Ovary (tissue), 7 donors: ENCODE measurements at regions not wholly inside any gene's neighbourhood (a gene's known extent, or its start where the extent isn't known, plus 50 kb on each side); places are given as distances from the start of the nearest gene placed in this dataset.

Experiments used
- DNase-seq, 5 donors: peaks; one replicate each; pipeline ENCODE4 v3.0.0-alpha.2; 2019 to 2020
- H3K27ac ChIP-seq, 2 donors: fragments of 200-600 bp; one replicate each; pipeline versions ENCODE4 v1.5.1 to v1.8.0; 2019 to 2022
- H3K27me3 ChIP-seq: fragments of 200-600 bp; one replicate; pipeline ENCODE4 v1.8.0; 2022
- H3K36me3 ChIP-seq: fragments of 200-600 bp; sonication (generic); one replicate; pipeline ENCODE4 v1.5.1; 2019
- H3K4me1 ChIP-seq: one replicate; pipeline ENCODE4 v1.8.1; 2013; ENCODE audit warnings: mild to moderate bottlenecking, moderate library complexity; ENCODE audit not compliant: insufficient read depth
- H3K4me3 ChIP-seq: fragments of 200-600 bp; sonication (generic); one replicate; pipeline ENCODE4 v1.5.1; 2017
- H3K9me3 ChIP-seq, 2 donors: fragments of 200-600 bp in 1 of 2; sonication (generic) in 1 of 2; one replicate each; pipeline versions ENCODE4 v1.5.1 to v1.8.1; 2013 to 2019; ENCODE audit warnings: mild to moderate bottlenecking in 1 of 2, moderate library complexity in 1 of 2
- EP300 ChIP-seq: sonication (generic); formaldehyde crosslinking; IDR thresholded peaks from one replicate; pipeline ENCODE4 v1.6.1; 2017; ENCODE audit warnings: antibody characterized with exemption
- POLR2A ChIP-seq: fragments of 450-650 bp; IDR thresholded peaks from one replicate; pipeline ENCODE4 v1.6.1; 2017; ENCODE audit warnings: antibody characterized with exemption, mild to moderate bottlenecking, moderate library complexity
- WGBS, 3 donors: extraction: QIAGEN DNeasy Blood & Tissue Kit in 1 of 3; methylation state at CpG; one replicate each; pipeline versions ENCODE4 v1.1.5 to v1.1.7; 2013 to 2017; 5-methylcytosine and 5-hydroxymethylcytosine counted together
- intact Hi-C, 4 donors: fragments of 100-400 bp; cut with DNase I; formaldehyde crosslinking; loops; one replicate each; pipeline versions ENCODE4 v1.11.0 to v1.15.1; 2022 to 2023
- TF ChIP-seq, protein P1 (sequence below), 3 donors: fragments of 450-650 bp in 2 of 3; fragments of 200-600 bp in 1 of 3; IDR thresholded peaks; one replicate each; pipeline versions ENCODE4 v1.5.1 to v1.8.0; 2016 to 2022; ENCODE audit warnings: antibody characterized with exemption in 3 of 3, mild to moderate bottlenecking in 1 of 3
- donor health status: DM: no; HTN: no; CAD: no; lungs with moderate emphysema.
- donor health status: DM: no; HTN: no; CAD: no.
- donor health status: Bipolar disorder and iron deficiency.
- donor health status: DM: no; HTN: no; CAD: no.
- donor health status: DM: yes; HTN: yes; CAD: no.

DNA sequence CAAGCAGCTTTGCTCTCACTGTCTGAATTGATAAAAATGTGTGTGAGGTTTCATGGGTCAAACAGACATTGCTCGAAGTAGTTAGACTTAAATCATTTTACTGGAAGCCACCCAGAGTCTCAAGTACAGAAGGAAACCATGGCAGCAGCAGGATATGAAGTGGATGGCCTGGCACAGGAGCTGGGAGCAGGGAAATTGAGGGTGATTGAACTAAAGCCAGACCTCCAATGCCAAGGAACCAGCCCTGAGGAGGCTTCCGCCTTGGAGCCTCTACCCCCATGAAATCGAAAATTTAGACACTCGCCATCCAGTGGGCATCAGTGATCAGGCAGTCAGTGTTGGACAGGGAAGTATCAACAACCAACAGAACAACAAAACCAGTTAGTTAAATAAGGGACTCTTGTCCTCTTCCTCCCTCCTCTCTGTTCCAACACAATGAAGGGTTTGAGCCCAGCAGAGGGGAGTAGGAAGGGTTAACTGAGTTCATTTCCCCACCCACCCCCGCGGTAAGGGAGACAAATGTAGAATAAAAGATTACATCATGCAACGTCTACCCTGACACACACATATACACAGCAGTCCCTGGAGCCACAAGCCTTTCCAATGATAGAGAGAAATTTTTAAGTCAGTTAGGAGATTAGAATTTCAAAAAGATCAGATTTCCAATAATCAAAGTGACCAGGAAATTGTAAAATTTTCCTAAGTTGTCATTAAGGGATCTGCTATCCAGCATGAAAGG lies 156.3 kb downstream of the SLC16A9 start:
- TF ChIP-seq EP300 (no peak), POLR2A (no peak)
- TF ChIP-seq, protein P1, sequence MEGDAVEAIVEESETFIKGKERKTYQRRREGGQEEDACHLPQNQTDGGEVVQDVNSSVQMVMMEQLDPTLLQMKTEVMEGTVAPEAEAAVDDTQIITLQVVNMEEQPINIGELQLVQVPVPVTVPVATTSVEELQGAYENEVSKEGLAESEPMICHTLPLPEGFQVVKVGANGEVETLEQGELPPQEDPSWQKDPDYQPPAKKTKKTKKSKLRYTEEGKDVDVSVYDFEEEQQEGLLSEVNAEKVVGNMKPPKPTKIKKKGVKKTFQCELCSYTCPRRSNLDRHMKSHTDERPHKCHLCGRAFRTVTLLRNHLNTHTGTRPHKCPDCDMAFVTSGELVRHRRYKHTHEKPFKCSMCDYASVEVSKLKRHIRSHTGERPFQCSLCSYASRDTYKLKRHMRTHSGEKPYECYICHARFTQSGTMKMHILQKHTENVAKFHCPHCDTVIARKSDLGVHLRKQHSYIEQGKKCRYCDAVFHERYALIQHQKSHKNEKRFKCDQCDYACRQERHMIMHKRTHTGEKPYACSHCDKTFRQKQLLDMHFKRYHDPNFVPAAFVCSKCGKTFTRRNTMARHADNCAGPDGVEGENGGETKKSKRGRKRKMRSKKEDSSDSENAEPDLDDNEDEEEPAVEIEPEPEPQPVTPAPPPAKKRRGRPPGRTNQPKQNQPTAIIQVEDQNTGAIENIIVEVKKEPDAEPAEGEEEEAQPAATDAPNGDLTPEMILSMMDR (IDR thresholded peaks at IDR 0.05): no peak
- Histone ChIP-seq H3K4me3 (no peak overlapping the region), H3K4me1 (no peaks in the 10 kb centered on the region), H3K27me3 (no peaks in the 10 kb centered on the region), H3K9me3 (no peaks in the 10 kb centered on the region), H3K36me3 (no peaks in the 10 kb centered on the region), H3K27ac (no peak overlapping the region)
- WGBS, 3 donors: 60 to 67% (median 63%) methylated on average over 7 of the region's 7 CpGs
- DNase-seq: no peak
- intact Hi-C loops: no loop called here

DNA sequence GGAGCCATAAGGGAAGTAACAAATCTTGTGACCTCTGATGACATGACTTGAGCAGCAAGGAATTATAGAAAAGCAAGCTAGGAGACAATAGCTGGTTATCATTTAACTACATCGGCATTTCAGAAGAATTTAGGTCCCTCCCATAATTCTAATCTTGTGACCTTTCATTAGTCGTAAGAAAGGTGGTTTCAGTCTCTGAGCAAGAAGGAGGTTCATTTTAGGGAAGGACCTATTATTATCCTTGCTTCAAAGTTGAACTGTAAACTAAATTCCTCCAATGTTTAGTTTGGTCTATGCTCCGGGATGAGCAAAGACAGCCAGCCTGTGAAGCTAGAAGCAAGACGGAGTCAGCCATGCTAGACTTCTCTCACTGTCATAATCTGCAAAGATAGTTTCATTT lies 159.6 kb downstream of the SLC16A9 start:
- H3K27ac ChIP-seq: no peak overlapping the region
- no peak for DNase-seq
- H3K9me3 ChIP-seq: no peaks in the 10 kb centered on the region
- WGBS, 3 donors: 82 to 86% (median 83%) methylated on average over 4 of the region's 4 CpGs
- H3K4me3 ChIP-seq: no peak overlapping the region
- H3K27me3 ChIP-seq: no peaks in the 10 kb centered on the region
- intact Hi-C loops: no loop called here
- no peak for TF ChIP-seq EP300
- TF ChIP-seq POLR2A: no peak
- TF ChIP-seq, protein P1 (IDR thresholded peaks at IDR 0.05): no peak
- no peaks in the 10 kb centered on the region for H3K36me3 ChIP-seq
- no peaks in the 10 kb centered on the region for H3K4me1 ChIP-seq

DNA sequence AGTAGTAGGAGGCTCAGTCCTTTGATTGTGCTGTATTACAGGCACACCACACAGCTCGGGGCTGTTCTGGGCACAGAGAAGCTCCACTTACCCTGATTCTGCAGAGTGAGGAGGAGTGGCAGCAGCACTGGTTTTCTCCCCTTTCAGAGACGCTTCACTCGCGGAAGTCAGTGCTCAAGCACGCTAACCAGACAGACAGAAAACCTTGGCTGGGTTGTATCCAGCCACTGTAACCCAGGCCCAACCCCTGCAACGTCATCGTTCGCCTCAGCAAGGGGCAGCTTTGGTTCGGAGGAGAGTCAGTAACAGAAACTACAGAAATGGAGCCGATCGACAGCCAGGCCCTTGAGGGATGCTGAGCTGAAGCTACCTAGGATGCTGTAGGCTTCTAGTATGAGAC lies 171.0 kb downstream of the SLC16A9 start:
- no peaks in the 10 kb centered on the region for H3K9me3 ChIP-seq
- no peak overlapping the region for H3K27ac ChIP-seq
- H3K4me1 ChIP-seq: peaks cover 9% of the 10 kb centered on the region
- H3K27me3 ChIP-seq: no peaks in the 10 kb centered on the region
- H3K36me3 ChIP-seq: no peaks in the 10 kb centered on the region
- no peak overlapping the region for H3K4me3 ChIP-seq
- intact Hi-C loops: no loop called here
- WGBS, 3 donors: 96 to 98% (median 97%) methylated on average over 11 of the region's 11 CpGs
- DNase-seq: no peak
- TF ChIP-seq, protein P1 (IDR thresholded peaks at IDR 0.05): no peak
- TF ChIP-seq POLR2A (no peak), EP300 (no peak)

DNA sequence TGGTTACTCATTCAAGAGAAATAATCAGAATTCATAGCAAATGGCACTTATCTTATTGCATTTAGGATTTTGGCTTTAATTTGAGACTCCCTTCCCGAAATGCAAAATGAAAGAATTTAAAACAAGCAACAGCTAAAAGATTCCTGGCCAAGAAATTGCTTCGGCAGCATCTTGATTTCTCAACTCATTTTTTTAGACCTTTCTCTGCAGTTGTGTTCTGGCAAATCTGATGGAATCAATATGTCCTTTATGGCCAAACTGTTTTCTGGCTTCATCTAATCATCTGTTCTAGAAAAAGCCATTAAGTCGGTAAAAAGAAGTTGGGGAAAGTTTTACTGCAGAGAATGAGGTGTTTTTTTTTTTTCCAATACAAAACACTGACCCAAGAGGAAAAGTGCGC lies 172.1 kb downstream of the SLC16A9 start:
- no peaks in the 10 kb centered on the region for H3K27me3 ChIP-seq
- no peak for TF ChIP-seq POLR2A
- TF ChIP-seq, protein P1 (IDR thresholded peaks at IDR 0.05): no peak
- no peak for TF ChIP-seq EP300
- peak overlapping the region in 1 of 2 donors; percentile 81 for H3K27ac ChIP-seq
- no peaks in the 10 kb centered on the region for H3K36me3 ChIP-seq
- 19 to 27% (median 24%) methylated on average over 4 of the region's 4 CpGs for WGBS, 3 donors
- intact Hi-C loops: no loop called here
- H3K4me1 ChIP-seq: peaks cover 9% of the 10 kb centered on the region
- no peak overlapping the region for H3K4me3 ChIP-seq
- no peaks in the 10 kb centered on the region for H3K9me3 ChIP-seq
- no peak for DNase-seq
